IPS DF 6.9 (cell line): ENCODE measurements at regions not wholly inside any gene's neighbourhood (a gene's known extent, or its start where the extent isn't known, plus 50 kb on each side); places are given as distances from the start of the nearest gene placed in this dataset.

Source experiments
- DNase-seq: peaks from one replicate; pipeline ENCODE4 v3.0.0-alpha.2; 2013; ENCODE audit warnings: low read depth, low spot score
- H3K27ac ChIP-seq: one replicate; pipeline ENCODE4 v1.5.1; 2013; ENCODE audit warnings: low read length, control low read depth
- H3K27me3 ChIP-seq: 2 replicates; pipeline ENCODE4 v1.6.1; 2013; ENCODE audit warnings: mild to moderate bottlenecking, low read length; ENCODE audit not compliant: control insufficient read depth, insufficient read depth
- H3K36me3 ChIP-seq: 2 replicates; pipeline ENCODE4 v1.6.1; 2013; ENCODE audit warnings: low read length; ENCODE audit not compliant: control insufficient read depth, insufficient read depth
- H3K4me1 ChIP-seq: 2 replicates; pipeline ENCODE4 v1.6.1; 2013; ENCODE audit warnings: low read length; ENCODE audit not compliant: control insufficient read depth, insufficient read depth
- H3K4me3 ChIP-seq: 2 replicates; pipeline ENCODE4 v1.5.1; 2013; ENCODE audit warnings: mild to moderate bottlenecking, low read length
- H3K9me3 ChIP-seq: 2 replicates; pipeline ENCODE4 v1.6.1; 2013; ENCODE audit warnings: low read length, inconsistent platforms; ENCODE audit not compliant: control insufficient read depth, insufficient read depth
- WGBS: extraction: QIAGEN DNeasy Blood & Tissue Kit; methylation state at CpG from one replicate; pipeline ENCODE4 v1.1.7; 2013; ENCODE audit warnings: mixed read lengths, missing lambda C conversion rate; ENCODE audit not compliant: insufficient read length, insufficient coverage; 5-methylcytosine and 5-hydroxymethylcytosine counted together

- H3K4me3 ChIP-seq, result no peak overlapping the region
- H3K36me3 ChIP-seq, result no peaks in the 10 kb centered on the region
- no peaks in the 10 kb centered on the region for H3K27me3 ChIP-seq
- 88% methylated on average over 1 of the region's 2 CpGs for WGBS
- no peak overlapping the region for H3K27ac ChIP-seq
- H3K9me3 ChIP-seq, result no peaks in the 10 kb centered on the region
- no peak for DNase-seq
- peaks cover 2% of the 10 kb centered on the region; the same call in 1 of the 2 replicates for H3K4me1 ChIP-seq
These were observed 227.6 kb downstream of the ANKRD60 start for GRCh38 chr20:58000861-58001260.

GRCh38 chr20:57999465-58000111 is 228.9 kb downstream of the ANKRD60 start:
- H3K4me3 ChIP-seq, result no peak overlapping the region
- no peak overlapping the region for H3K27ac ChIP-seq
- H3K27me3 ChIP-seq, result no peaks in the 10 kb centered on the region
- WGBS, result no CpG with 5 or more reads among the region's 17 CpGs
- H3K36me3 ChIP-seq, result no peaks in the 10 kb centered on the region
- H3K4me1 ChIP-seq, result peaks cover 2% of the 10 kb centered on the region; the same call in 1 of the 2 replicates
- no peak for DNase-seq
- H3K9me3 ChIP-seq, result no peaks in the 10 kb centered on the region

- no peaks in the 10 kb centered on the region for H3K27me3 ChIP-seq
- no peaks in the 10 kb centered on the region for H3K36me3 ChIP-seq
- no peak overlapping the region for H3K4me3 ChIP-seq
- H3K4me1 ChIP-seq, result peaks cover 2% of the 10 kb centered on the region; the same call in 1 of the 2 replicates
- no peaks in the 10 kb centered on the region for H3K9me3 ChIP-seq
- H3K27ac ChIP-seq, result no peak overlapping the region
- no CpG with 5 or more reads among the region's 9 CpGs for WGBS
- no peak for DNase-seq
These were observed 229.4 kb downstream of the ANKRD60 start for GRCh38 chr20:57998981-57999464.

- Histone ChIP-seq H3K9me3 (no peaks in the 10 kb centered on the region), H3K27me3 (no peaks in the 10 kb centered on the region), H3K27ac (no peak overlapping the region), H3K36me3 (no peaks in the 10 kb centered on the region), H3K4me1 (peaks cover 2% of the 10 kb centered on the region; the same call in 1 of the 2 replicates), H3K4me3 (no peak overlapping the region)
- no CpG with 5 or more reads among the region's 6 CpGs for WGBS
- no peak for DNase-seq
These were observed 230.2 kb downstream of the ANKRD60 start for GRCh38 chr20:57998276-57998675.

GRCh38 chr20:57996936-57997890 is 231.2 kb downstream of the ANKRD60 start:
- H3K27ac ChIP-seq, result no peak overlapping the region
- H3K36me3 ChIP-seq, result no peaks in the 10 kb centered on the region
- no CpG with 5 or more reads among the region's 2 CpGs for WGBS
- no peaks in the 10 kb centered on the region for H3K27me3 ChIP-seq
- H3K4me3 ChIP-seq, result no peak overlapping the region
- no peaks in the 10 kb centered on the region for H3K9me3 ChIP-seq
- DNase-seq, result no peak
- H3K4me1 ChIP-seq, result peaks cover 2% of the 10 kb centered on the region; the same call in 1 of the 2 replicates

- WGBS, result no CpG with 5 or more reads among the region's 3 CpGs
- DNase-seq, result no peak
- no peaks in the 10 kb centered on the region for H3K9me3 ChIP-seq
- H3K27me3 ChIP-seq, result no peaks in the 10 kb centered on the region
- no peak overlapping the region for H3K4me3 ChIP-seq
- H3K27ac ChIP-seq, result no peak overlapping the region
- peaks cover 2% of the 10 kb centered on the region; the same call in 1 of the 2 replicates for H3K4me1 ChIP-seq
- no peaks in the 10 kb centered on the region for H3K36me3 ChIP-seq
These were observed 232.0 kb downstream of the ANKRD60 start for GRCh38 chr20:57996465-57996864.

- H3K4me3 ChIP-seq, result no peak overlapping the region
- no peak for DNase-seq
- H3K36me3 ChIP-seq, result no peaks in the 10 kb centered on the region
- H3K27ac ChIP-seq, result no peak overlapping the region
- WGBS, result no CpG with 5 or more reads among the region's 8 CpGs
- peaks cover 2% of the 10 kb centered on the region; the same call in 1 of the 2 replicates for H3K4me1 ChIP-seq
- H3K9me3 ChIP-seq, result no peaks in the 10 kb centered on the region
- H3K27me3 ChIP-seq, result no peaks in the 10 kb centered on the region
These were observed 233.0 kb downstream of the ANKRD60 start for GRCh38 chr20:57995381-57995977.

- Histone ChIP-seq H3K9me3 (no peaks in the 10 kb centered on the region), H3K27ac (no peak overlapping the region), H3K4me3 (no peak overlapping the region), H3K27me3 (no peaks in the 10 kb centered on the region), H3K36me3 (no peaks in the 10 kb centered on the region), H3K4me1 (no peaks in the 10 kb centered on the region)
- no peak for DNase-seq
- no CpG with 5 or more reads among the region's 19 CpGs for WGBS
These were observed 234.6 kb downstream of the ANKRD60 start for GRCh38 chr20:57993716-57994431.

- Histone ChIP-seq H3K4me3 (no peak overlapping the region), H3K9me3 (no peaks in the 10 kb centered on the region), H3K36me3 (no peaks in the 10 kb centered on the region), H3K27me3 (no peaks in the 10 kb centered on the region), H3K4me1 (no peaks in the 10 kb centered on the region), H3K27ac (no peak overlapping the region)
- no CpG with 5 or more reads among the region's 14 CpGs for WGBS
- no peak for DNase-seq
These were observed 237.1 kb downstream of the ANKRD60 start for GRCh38 chr20:57991211-57991881.
